GM12891 (cell line): ENCODE measurements at regions not wholly inside any gene's neighbourhood (a gene's known extent, or its start where the extent isn't known, plus 50 kb on each side); places are given as distances from the start of the nearest gene placed in this dataset.

ENCODE experiments used
- POLR2AphosphoS5 ChIP-seq: IDR thresholded peaks from 2 replicates; pipeline ENCODE4 v1.6.1; 2011; ENCODE audit warnings: low read depth, low read length, control low read depth
- TAF1 ChIP-seq: IDR thresholded peaks from 2 replicates; pipeline ENCODE4 v1.6.1; 2011; ENCODE audit warnings: low read depth, low read length, control low read depth

DNA sequence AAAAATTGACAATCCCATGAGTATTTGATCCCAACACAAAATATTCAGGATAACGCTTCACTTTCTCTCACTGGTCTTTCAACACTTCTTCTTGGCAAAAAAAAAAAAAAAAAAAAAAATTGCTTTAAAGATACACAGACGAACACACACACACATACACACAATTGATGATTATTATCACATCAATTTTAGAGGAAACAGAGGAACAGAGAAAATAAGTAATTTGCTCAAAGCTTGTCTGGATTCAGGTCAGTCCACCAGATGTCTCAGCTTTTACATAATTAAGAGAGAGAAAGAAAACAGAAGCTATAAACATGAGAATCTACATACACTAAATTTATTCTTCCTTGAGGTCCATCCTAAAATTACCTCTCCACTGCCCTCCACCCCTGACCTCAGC lies 183.4 kb downstream of the MZT1 start:
- TF ChIP-seq POLR2AphosphoS5, result no peak
- no peak for TF ChIP-seq TAF1
